HG03135 (cell line): ENCODE measurements at regions not wholly inside any gene's neighbourhood (a gene's known extent, or its start where the extent isn't known, plus 50 kb on each side); places are given as distances from the start of the nearest gene placed in this dataset.
"Not testable (repeated sequence)": the region's sequence is repeated elsewhere in the genome, so short reads cannot be mapped to it uniquely, and the experiment has no call there.

ENCODE experiments used
- ATAC-seq: cut with Tn5 transposase; IDR thresholded peaks from one replicate; pipeline ENCODE4 v1.9.1; 2021; ENCODE audit warnings: mild to moderate bottlenecking, moderate library complexity; ENCODE audit not compliant: unreplicated experiment

DNA sequence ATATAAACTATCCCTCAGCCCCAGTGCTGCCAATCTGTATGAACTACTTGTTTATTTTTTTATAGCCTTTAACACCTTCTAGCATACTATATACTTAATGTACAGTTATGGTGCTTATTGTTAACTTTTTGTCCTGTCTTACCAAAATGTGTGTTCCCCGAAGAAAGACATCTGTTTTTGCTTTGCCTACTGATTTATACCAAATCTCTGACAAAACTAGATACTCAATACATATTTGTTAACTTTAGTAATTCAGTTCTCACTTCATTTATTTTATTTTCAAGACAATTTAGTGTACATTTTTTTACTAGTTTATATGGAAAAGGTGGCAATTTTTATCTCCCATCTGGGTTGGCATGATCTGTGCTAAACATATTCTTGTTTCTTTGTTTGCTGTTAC lies 824.3 kb upstream of the ATXN8OS start:
- ATAC-seq: no peak

DNA sequence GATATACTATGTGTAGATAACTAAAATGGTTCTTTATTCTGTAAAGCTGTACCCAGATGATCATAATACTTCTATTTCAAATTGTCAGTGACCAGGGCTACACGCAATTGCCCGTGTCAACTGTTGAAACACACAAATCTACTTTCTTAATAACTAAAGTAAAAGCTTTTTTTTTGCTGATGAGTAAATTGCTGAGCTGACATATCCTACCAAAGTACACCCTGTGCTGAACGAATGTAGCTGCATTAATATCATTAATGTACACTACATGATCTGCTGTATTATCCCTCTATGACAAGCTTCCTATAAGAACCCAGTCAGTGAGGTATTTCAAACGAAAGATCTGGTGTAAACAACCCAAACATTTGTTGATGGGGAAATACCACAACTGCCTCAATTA lies 827.2 kb upstream of the ATXN8OS start:
- no peak for ATAC-seq

DNA sequence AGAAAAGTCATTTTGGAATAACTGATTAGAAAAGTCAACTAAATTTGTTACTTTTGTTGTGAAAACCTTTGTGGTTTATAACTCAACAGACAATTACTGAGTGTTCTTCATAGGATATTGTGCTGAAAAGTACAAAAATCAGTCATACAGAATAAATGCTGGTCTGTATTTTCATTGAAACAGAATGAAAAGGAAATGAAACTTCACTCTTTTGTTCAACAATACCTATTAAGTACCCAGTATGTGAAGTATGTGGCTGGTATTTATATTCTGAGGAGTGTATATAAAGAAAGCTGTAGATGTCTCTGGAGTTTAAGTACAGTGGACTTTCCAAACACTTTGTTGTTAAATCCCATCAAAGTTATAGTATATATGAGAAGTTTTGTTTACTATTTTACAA lies 828.4 kb upstream of the ATXN8OS start:
- ATAC-seq: no peak

DNA sequence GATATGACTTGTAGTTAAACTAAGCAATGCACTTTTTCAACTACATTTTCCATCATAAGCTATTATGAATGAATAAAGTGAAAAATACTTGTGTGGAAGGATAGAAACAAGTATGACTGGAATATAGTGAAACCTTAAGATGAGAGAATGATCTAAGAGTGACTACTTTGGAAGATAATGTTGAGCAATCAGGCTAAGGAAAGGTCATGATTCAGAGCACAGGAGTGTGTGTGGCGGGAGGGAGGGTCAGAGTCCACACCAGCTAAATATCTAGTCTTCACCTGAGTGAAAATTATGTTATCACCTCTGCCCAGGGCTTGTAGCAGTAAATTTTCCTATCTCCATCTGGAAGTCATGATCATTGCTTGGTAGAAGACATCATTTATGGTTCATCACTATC lies 833.4 kb upstream of the ATXN8OS start:
- ATAC-seq: no peak

DNA sequence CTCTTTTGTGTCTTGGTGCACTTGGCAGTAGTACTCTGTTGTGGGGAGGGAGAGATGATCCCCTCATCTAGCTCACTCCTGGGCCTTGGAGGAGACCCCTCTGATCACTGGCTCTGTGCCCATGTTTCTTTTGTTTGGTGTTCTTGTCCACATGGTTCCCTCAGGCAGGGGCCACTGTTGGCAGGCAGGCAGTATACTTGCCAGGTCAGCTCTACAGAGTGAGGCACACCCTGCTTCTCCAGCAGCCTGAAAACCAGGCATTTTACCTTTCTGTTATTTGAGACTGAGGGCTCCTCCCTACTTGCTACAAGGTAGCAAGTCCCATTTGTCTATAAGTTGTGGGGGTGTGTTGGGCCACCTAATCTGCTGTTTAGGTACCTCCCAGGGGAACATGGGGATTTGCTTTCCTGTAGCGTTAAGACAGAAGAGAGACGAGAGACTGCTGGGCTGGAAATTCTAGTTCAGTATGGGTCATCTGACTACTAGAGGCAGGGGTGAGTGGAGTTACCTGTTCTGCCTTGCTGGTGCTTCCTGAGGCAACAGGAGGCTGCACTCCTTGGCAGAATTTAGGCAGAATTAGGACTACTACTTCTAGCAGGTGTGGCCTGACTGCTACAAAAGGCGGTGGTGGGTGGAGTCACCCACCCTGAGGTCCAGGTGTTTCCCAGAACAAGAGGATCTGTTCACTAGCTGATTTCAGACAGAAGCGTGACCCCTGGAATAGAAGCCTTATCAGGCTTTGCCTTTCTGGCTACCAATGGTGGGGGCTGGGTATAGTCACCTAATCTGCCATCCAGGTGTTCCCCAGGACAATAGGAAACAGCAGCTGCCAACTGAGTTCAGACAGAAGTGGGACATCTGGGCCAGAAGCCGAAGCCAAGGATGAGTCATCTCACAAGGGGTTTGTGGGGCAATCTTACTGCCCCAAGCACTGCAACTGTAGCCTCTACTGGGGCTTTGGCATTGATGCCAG lies 843.0 kb upstream of the ATXN8OS start:
- ATAC-seq: no peak

DNA sequence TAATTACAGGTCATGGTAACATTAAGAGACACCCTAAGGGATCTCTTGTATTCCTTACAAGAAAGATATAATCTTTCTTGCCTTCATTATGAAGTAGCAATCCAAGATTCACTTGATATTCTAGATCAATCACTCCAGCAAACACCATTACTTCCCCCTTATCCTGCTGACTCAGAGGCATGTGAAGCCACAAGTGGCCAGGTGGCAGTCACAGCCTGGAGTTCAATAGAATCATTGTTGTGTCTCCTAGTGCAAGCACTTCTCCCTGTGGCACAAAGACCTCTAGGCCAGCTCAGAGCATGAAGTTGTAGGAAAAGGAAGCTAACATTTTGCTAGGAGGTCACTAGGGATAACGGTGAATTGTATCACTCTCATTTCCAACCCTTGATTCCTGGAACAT lies 864.3 kb upstream of the ATXN8OS start:
- ATAC-seq: no peak

DNA sequence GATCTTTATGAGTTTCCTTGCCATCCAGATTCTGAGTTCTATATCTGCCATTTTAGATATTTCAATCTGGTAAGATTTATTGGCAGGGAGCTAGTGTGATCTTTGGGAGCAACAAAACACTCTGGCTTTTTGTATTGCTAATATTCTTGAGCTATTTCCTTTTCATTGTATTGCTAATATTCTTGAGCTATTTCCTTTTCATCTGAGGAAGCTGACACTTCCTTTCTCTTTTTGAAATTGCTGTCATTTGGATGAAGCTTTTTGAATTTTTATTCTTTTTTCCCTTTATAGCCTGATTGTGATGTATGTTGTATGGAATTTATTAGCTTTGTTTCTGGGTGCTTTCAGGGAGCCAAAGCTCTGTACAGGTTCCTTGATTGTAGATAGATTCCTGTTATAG lies 873.5 kb upstream of the ATXN8OS start:
- ATAC-seq: no peak

DNA sequence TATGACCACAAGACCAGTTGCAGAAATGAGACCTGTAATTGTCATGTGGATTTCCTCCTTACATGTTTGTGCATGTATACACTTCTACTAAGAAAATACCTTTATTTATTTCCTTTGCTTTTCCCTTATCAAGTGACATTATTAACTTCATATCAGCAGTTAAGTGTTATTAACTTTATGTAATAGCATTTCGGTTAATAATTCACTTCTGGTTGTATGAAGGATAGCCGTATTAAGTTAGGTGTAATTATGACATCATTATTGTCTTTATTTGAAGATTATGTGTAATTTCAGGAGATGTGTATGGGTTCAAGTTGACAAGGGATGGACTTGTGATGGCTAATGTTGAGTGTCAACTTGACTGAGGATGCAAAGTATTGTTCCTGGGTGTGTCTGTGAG lies 881.2 kb upstream of the ATXN8OS start:
- no peak for ATAC-seq

DNA sequence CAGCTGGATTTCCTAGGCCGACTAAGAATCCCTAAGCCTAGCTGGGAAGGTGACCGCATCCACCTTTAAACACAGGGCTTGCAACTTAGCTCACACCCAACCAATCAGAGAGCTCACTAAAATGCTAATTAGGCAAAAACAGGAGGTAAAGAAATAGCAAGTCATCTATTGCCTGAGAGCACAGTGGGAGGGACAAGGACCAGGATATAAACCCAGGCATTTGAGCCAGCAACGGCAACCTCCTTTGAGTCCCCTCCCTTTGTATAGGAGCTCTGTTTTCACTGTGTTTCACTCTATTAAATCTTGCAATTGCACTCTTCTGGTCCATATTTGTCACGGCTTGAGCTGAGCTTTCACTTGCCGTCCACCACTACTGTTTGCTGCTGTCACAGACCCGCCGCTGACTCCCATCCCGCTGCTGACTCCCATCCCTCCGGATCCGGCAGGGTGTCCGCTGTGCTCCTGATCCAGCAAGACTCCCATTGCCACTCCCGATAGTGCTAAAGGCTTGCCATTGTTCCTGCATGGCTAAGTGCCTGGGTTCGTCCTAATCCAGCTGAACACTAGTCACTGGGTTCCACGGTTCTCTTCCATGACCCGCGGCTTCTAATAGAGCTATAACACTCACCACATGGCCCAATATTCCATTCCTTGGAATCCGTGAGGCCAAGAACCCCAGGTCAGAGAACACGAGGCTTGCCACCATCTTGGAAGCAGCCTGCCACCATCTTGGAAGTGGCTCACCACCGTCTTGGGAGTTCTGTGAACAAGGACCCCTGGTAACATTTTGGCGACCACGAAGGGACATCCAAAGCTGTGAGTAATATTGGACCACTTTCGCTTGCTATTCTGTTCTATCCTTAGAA lies 885.8 kb upstream of the ATXN8OS start:
- ATAC-seq: not testable (repeated sequence)

DNA sequence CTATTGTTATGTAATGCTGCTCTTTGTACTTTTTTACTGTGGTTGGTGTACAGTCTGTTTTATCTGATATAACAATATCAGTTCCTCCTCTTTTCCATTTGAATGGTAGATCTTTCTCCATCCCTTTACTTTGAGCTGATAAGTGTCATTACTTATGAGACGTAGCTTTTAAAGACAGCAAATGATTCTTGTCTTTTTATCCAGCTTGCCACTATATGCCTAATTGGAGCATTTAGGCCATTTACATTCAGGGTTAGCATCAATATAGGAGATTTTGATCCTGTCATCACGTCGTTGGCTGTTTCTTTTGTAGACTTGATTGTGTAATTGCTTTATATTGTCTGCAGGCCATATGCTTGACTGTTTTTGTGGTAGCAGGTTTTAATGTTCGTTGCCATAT lies 894.2 kb upstream of the ATXN8OS start:
- no peak for ATAC-seq

DNA sequence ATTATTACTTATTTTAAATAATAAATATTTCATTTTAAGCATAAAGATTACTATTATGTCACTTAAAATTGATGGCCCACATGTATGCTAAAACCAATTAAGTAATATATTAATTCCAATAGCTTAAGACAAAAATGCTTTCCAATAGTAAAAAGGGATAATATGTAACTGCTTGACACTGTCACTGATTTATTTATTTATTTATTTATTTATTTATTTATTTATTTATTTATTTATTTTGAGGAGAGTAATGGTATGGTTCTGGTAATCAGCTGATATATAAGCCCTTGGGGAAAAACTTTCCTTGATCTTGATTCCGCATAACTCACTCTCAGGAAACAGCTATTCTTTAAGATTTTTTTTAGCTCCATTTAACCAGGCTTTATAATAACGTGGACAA lies 903.0 kb upstream of the ATXN8OS start:
- no peak for ATAC-seq

DNA sequence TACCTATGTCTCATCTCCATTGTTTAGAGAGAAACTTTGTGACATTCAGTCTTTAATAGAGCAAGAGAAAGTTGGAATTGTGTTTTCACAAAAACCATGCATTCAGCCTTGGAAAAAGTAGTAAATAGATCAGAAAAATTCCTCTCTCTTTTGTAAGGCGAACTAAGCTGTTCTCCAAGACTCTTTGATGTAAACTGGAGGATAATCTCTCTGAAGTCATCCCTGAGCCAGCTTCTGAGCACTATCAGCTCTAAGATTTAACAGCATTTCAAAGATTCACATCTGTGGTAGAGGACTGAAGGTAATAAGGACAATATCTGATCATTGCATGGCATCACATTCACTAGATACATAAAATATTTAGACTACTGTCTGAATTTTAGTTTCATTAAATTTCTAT lies 904.6 kb upstream of the ATXN8OS start:
- no peak for ATAC-seq

DNA sequence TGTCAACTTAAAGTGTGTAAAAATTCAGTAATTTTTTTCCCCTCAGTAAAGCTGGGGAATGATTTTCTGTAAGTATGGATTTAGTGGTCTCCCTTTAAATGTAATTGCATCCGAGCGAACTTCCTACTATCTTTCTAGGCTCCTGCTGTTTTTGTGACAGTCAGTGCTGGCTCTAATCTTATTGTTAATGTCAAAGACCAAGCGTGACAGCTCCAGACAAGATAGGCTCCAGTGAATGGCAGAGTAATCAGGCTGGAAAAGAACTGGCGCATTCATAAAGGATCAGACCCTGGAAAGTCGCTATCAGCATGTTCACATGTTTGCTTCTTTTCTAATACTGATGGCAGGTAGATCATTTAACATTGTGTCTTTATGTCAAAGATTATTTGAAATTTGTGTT lies 908.0 kb upstream of the ATXN8OS start:
- ATAC-seq: no peak

DNA sequence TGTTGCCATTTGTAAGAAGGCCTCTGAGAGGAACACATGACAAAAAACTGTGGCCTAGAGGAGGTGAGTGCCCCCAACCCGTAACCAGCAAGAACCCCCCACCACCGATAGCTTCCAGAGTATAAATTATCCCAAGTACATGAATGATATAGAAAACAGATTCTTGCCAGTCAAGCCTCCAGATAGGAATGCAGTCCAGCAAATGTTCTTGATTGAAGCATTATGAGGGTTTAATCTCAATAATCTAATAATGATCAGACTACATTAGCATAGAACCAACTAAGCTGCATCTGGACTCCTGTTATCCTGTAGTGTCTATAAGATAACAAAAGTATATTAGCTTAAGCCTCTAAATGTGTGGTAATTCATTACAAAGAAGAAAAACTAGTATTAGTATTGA lies 908.9 kb upstream of the ATXN8OS start:
- no peak for ATAC-seq

DNA sequence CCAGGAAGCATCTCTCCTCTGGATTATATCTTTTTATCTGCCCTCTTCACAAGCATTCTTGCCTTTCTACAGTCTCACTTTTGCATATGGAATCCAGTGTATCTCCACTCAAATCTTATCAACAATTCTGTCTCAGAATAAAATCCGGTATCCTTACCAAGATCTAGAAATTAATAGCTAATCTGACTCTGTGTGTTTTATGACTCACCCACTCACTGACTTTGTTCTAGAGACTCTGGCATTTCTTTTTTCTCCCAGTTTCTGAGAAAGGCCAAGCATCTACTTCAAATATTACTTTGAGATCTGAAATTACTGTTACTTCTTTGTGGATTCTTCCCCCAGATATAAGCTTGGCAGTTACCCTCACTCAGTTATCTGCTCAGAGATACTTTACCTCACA lies 913.5 kb upstream of the ATXN8OS start:
- no peak for ATAC-seq

DNA sequence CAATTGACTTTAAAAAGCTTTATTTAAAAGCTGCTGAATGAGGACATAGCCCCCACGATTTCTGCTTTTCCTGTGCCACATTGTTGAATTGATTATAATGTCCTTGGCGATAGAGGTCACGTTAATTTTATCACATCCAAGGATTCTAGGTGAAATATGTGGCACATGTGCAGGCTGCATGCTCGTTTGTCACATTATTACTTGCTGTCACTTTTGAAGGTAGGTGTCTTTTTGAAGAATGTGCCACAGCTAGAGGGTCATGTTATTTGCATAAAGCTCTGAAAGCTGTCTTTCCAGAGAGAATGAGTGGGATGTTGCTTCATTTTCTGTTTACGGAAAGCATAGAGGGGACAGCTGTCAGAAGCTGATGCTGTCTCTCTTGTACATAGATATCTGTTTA lies 927.6 kb upstream of the ATXN8OS start:
- no peak for ATAC-seq

DNA sequence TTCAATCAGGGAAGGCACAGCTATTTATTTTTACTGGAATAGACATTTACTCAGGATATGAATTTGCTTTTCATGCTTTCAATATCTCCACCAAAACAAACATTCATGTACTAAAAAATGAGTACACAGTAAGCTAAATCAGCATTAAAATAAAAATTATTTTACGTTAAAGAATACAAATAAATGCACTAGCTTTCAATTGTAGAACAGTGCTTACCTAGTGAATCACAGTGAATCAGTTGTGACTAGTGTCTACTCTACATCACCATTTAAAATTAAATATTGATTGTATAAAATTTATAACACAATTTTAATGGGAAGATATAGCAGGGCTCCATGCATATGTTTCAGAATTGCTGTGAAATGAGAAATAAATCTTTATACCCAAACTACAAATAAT lies 929.6 kb upstream of the ATXN8OS start:
- ATAC-seq: no peak

DNA sequence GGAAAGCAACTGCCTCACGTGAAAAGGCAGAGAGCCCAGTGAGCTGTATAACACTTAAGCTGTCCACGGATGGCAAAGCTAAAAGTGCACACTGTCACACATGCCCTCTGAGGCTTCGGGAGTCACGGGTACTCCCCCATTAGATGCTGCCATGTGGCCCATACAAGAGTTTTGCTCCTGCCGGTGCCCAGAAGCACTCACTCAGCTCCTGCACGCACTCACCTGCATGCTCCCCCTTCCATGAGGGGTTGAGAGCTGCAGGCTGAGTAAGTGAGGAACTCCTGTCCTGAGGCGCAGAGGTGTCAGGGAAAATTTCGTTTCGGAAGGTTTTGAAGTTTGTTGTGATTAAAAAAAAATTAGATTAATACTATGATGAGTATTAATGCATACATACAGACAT lies 939.2 kb upstream of the ATXN8OS start:
- ATAC-seq: no peak

DNA sequence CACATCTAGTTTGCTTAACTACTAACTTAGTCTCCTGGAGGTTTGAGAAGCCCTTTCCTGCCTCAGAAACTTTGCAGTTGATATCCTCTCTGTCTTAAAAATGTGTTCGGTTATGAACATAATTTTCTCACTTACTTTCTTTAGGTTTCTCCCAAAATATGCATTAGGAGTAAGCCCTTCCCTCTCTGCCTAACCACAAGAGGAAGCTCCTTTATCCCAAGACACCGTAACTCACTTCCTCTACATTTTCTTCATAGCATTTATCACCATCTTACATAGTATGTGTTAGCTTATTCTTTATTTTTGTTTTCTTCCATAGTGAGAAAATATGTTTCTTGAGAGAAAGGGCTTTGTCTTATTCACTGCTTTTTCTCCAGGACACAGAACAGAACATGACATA lies 952.5 kb upstream of the ATXN8OS start:
- no peak for ATAC-seq

DNA sequence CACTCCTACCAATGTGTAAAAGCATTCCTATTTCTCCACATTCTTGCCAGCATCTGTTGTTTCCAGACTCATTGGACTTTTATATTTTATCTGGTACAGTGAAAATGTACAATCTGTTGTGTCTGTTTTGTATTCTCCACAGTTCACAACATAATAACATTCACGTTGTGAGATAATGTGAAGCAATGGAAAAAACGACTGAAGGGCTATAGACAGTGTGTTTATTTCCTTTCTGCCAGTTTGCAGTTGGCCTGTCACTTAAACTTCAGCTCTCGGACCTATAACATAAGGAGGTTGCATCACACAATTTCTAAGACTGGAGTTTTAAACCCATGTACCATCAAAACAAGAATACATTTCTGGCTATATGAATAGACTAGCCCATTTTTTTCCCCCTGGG lies 965.5 kb upstream of the ATXN8OS start:
- ATAC-seq: no peak

DNA sequence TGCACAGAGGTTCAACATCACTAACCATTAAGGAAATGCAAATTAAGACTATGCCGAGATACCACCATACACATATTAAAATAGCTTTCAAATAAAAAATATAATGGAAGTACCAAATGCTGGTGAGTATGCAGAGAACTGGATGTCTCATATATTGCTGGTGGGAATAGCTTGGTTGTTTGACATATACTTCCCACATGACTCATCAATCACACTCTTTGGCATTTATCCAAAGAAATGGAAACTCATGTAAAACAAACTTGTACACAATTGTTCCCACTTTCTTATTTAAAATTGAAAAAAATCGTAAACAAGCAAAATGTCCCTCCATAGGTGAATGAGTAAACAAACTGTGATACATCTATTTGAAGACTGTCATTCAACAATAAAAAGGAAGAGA lies 982.6 kb upstream of the ATXN8OS start:
- no peak for ATAC-seq

DNA sequence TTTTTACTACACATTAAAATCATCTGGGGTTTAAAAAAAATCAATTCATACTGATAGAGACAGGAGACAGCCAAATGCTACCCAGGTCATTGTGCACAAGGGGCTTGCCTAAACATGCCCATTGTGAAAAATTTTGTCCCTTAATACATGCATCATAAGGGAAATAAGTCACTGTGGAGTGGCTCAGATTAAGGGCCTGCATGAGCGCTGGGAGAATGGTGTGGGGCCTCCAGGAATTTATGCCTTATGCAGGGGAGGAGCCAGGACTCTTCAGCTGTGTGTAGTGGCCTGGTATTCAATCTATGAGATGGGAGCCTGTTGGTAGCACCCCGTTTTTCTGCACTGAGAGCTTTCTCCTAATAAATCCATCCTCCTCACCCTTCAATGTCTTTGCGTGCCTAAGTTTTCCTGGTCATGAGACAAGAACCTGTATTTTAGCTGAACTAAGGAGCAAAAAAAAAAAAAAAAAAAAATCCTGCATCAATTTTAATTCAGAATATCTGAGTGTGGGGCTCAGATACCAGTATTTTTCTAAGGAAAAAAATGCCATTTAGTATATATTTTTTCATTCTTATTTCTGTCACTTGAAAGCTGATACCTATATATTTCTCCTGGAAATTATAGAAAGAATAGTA lies 997.6 kb upstream of the ATXN8OS start:
- ATAC-seq: no peak
